ENCODE measurements at regions not wholly inside any gene's neighbourhood (a gene's known extent, or its start where the extent isn't known, plus 50 kb on each side); places are given as distances from the start of the nearest gene placed in this dataset.

- Histone ChIP-seq H3K36me3 (ENCODE audit: control insufficient read depth in 2 of 4, insufficient read depth in 4 of 4, low read length in 3 of 4) (no peaks in the 10 kb centered on the region), H3K9ac (replicated peaks in 1 of 4; ENCODE audit: extremely low read depth in 1 of 4, low read depth in 3 of 4, low read length in 3 of 4) (no peak overlapping the region), H2BK12ac (ENCODE audit: low read depth, low read length) (peak overlapping the region; percentile 11; the same call in 1 of the 2 replicates), H2BK120ac (replicated peaks; ENCODE audit: low read depth, low read length) (no peak overlapping the region), H4K8ac (ENCODE audit: extremely low read depth, insufficient read depth, low read length) (no peak overlapping the region), H4K5ac (ENCODE audit: insufficient read length, low read depth, low read length) (no peak overlapping the region), H2BK15ac (ENCODE audit: low read length) (no peak overlapping the region), H3K79me1 (ENCODE audit: low read depth, low read length) (no peaks in the 10 kb centered on the region), H3K56ac (replicated peaks; ENCODE audit: insufficient read length, low read depth, low read length) (no peak overlapping the region), H3K23ac (ENCODE audit: insufficient read length) (no peak overlapping the region), H2AFZ (ENCODE audit: low read length) (no peak overlapping the region), H3K4me1 (replicated peaks in 1 of 4; ENCODE audit: control insufficient read depth in 3 of 4, insufficient read depth in 4 of 4, low read length in 3 of 4) (peaks cover 4 to 14% (median 10%) of the 10 kb centered on the region in 4 experiments; a peak in 5 of 7 replicates), H2BK5ac (ENCODE audit: low read depth, low read length) (no peak overlapping the region), H3K4me2 (ENCODE audit: insufficient read depth in 1 of 2, low read depth in 2 of 2, low read length in 2 of 2) (no peak overlapping the region), H2AK5ac (ENCODE audit: low read depth, low read length) (no peak overlapping the region), H4K91ac (replicated peaks; ENCODE audit: insufficient read length, low read length) (no peak overlapping the region), H3K9me3 (ENCODE audit: insufficient read depth in 2 of 2, low read depth in 1 of 2, low read length in 1 of 2) (no peaks in the 10 kb centered on the region), H3K4me3 (ENCODE audit: extremely low read depth in 1 of 4, insufficient read depth in 2 of 4, low read depth in 3 of 4, low read length in 4 of 4) (no peak overlapping the region), H3K4ac (replicated peaks; ENCODE audit: insufficient read length, low read depth, low read length) (no peak overlapping the region), H3K27me3 (replicated peaks in 1 of 4; ENCODE audit: control insufficient read depth in 3 of 4, extremely low read depth in 1 of 4, insufficient read depth in 3 of 4, low read length in 3 of 4) (no peaks in the 10 kb centered on the region), H2BK20ac (ENCODE audit: low read length) (no peak overlapping the region; the same call in 1 of the 2 replicates), H3K27ac (ENCODE audit: low read depth, low read length) (no peak overlapping the region), H3K79me2 (ENCODE audit: control insufficient read depth in 1 of 2, insufficient read depth in 2 of 2, low read length in 2 of 2) (no peaks in the 10 kb centered on the region), H4K20me1 (replicated peaks in 1 of 2; ENCODE audit: control insufficient read depth in 1 of 2, insufficient read depth in 2 of 2, low read length in 2 of 2) (no peaks in the 10 kb centered on the region), H3K23me2 (ENCODE audit: low read depth, low read length) (no peaks in the 10 kb centered on the region), H3K14ac (ENCODE audit: insufficient read length) (no peak overlapping the region), H3K18ac (ENCODE audit: extremely low read depth, low read length) (no peak overlapping the region)
- DNase-seq (ENCODE audit: low read depth in 1 of 2, low spot score in 2 of 2) (no peak), FAIRE-seq (no peak)
- CTCF ChIA-PET (ENCODE audit: partially characterized antibody), result interaction anchor here (0.9 to 7.6 kb wide), 2 partner anchors 47 to 109 kb away, joined by 3 to 39 read pairs; no protein-coding TSS in a partner anchor
- whole genome bisulfite sequencing, 2 experiments (ENCODE audit: extremely low coverage in 1 of 2, insufficient coverage in 1 of 2, insufficient read length in 1 of 2, insufficient replicate concordance in 2 of 2, low coverage in 1 of 2, low lambda C conversion rate in 2 of 2, missing lambda C conversion rate in 1 of 2), result 77% methylated on average over 4 of the region's 4 CpGs; no CpG with 5 or more reads in 1 of the 2 experiments
- POLR2A ChIA-PET (ENCODE audit: partially characterized antibody), result interaction anchor here (1.7 kb wide), 1 partner anchor 13 kb away, joined by 4 read pairs; no protein-coding TSS in a partner anchor
- TF ChIP-seq CTBP2 (IDR thresholded peaks at IDR 0.05; ENCODE audit: borderline replicate concordance, insufficient read depth, insufficient read length, low read length) (no peak), CEBPB (IDR thresholded peaks at IDR 0.05; ENCODE audit: low read depth, low read length) (no peak), SIRT6 (IDR thresholded peaks at IDR 0.05; ENCODE audit: low read length) (no peak), TAF7 (optimal IDR thresholded peaks at IDR 0.05; ENCODE audit: borderline replicate concordance, low read depth, low read length) (no peak), RXRA (IDR thresholded peaks at IDR 0.05; ENCODE audit: insufficient read depth, low read depth, low read length) (no peak), MAX (IDR thresholded peaks at IDR 0.05) (no peak), SRF (IDR thresholded peaks at IDR 0.05; ENCODE audit: low read depth, low read length) (no peak), TCF12 (IDR thresholded peaks at IDR 0.05; ENCODE audit: low read depth, low read length) (no peak)
Measured at GRCh38 chr2:64220894-64221617, 76.8 kb upstream of the PELI1 start.

Measured in H1 (cell line).